ENCODE measurements at regions not wholly inside any gene's neighbourhood (a gene's known extent, or its start where the extent isn't known, plus 50 kb on each side); places are given as distances from the start of the nearest gene placed in this dataset.
"Not testable (repeated sequence)": the region's sequence is repeated elsewhere in the genome, so short reads cannot be mapped to it uniquely, and the experiment has no call there.

DNA sequence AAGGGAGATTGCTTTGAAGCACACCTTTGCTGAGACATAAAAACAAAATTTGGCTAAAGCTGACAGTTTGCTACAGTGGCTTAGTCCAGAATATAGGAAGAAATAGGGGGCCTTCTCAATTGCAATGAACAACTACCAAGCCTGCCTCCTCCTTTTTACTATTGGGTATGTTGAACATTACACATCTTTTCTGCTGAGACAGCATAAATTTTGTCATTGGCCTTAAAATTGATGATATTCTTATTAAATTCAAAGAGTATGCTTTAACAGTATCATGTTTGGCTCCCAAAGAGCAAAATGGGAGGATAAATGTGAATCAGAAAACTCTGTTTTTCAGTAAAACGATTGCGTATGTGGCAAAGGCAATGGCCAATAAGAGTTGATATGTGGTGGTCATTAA, 721.9 kb upstream of the IGFBP7 start:
- no peak for DNase-seq

DNA sequence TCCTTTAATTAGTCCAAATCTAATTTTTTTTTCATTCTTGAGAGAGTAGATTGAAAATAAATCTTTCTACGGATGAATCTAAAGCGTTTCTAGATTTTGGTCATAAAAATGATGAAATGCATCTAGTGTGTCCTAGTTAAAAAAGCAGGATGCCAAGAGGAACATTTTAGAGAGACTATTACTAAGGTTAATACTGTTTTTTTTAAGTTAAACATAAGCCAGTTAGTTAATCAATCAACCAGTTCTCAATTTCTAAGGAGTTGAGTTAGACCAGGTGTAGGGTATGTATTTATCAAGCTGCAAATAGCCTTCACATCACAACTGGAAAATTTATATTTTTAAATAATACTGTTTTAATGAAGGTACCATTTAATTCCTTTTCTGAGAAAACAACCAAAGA, 679.5 kb upstream of the IGFBP7 start:
- no peak for DNase-seq

DNA sequence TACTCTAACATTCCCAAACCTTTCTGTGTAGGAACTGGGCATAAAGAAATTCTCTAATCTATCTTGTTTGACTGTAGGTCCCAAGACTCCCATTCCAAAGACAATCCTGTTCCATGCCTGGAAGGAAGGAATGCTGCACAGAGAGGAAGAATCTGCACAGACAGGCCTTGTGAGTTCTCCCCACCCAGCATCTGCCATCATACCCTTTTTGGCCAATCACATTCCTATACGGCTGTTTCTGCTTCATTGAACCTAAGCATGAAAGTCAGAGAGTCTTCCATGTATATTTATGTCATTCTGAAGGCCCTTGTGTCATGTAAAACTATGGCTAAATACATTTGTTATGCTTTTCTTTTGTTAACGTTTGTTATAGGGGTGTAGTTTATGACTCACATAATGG, 667.7 kb upstream of the IGFBP7 start:
- DNase-seq, result no peak

DNA sequence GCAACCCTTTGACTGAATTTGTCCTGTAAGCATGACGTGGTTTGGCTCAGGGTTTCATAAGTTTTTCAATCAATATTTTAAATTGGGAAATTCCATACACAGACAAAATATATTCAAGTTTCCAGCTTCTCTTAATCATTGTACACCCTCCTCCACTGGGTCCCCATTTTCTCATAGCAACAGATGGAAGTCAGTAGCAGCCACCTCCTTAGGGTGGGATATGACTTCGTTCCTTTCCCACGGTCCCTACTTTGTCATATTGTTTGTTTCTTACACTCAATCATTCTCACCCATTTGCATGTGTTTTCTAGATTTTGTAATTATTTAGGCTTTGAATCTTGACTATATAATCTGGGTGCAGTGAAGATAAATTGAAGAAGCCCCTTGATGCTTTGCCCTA, 664.5 kb upstream of the IGFBP7 start:
- DNase-seq, result no peak

DNA sequence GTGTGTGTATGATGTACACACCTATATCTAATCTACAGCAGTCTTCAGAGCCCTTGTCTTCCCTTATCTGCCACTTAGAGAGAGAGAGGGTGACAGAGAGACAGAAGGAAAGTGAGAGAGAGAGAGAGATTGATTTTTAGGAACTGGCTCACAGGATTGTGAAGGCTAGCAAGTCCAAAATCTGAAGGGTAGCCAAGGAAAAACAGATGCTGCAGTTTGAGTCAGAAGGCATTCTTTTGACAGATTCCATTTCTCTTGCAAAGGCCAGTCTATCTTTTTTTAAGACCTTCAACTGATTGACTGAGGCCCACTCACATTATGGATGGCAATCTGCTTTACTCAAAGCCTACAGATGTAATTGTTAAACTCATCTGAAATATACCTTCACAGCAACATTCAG, 664.0 kb upstream of the IGFBP7 start:
- no peak for DNase-seq

DNA sequence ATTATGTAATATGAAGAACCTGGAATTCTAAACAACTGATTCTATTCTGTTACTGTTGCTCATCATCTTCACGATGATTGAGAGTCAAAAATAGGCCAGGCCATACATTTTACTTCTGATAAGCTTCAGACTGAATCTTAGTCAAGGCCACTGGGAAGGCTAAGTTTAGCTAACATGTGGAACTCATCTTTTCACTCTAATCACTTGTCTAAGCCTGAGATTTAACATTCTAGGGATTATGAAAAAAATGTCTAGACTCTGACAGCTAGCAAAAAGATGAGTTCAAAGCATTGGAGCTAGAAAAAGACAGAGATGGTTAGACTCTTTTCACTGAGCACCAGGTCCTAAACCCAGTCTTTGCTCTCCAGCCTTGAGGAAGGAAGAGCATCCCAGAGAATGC, 656.2 kb upstream of the IGFBP7 start:
- DNase-seq, result no peak

DNA sequence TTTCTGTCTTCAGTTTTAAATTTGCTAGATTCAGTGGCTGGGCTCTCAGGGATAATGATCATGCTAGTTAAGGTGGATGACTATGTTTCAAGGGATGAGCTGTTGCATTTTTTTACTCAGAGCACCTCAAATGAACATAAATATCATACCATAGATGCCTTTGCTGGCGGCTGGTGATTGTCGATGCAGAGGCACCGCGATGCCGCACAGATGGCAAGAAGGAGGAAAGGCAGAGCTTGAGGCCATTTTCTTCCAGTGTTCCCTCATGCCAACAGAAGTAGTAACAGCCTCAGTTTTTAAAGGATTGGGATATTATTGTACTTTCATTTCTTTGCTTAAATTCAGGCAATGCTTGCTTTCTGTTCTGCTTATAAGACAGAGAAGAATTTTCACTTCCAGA, 654.7 kb upstream of the IGFBP7 start:
- no peak for DNase-seq

DNA sequence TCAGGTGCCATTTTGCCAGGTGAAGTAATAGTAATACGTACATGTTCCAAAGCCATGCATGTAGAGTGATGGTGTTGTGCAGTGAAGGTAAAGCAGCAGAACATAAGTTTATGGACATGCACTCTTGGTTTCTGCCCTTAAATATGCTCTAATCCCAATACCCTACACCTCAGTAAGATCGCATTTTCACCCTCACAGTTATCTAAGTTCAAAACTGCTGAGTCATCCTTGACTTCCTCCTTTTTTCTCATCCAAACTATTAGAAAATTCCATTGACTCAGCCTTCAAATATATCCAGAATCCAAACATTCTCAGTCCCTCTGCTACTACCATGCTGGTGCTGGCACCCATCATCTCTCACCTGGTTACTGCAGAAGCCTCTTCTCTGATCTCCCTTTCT, 652.9 kb upstream of the IGFBP7 start:
- DNase-seq, result no peak

DNA sequence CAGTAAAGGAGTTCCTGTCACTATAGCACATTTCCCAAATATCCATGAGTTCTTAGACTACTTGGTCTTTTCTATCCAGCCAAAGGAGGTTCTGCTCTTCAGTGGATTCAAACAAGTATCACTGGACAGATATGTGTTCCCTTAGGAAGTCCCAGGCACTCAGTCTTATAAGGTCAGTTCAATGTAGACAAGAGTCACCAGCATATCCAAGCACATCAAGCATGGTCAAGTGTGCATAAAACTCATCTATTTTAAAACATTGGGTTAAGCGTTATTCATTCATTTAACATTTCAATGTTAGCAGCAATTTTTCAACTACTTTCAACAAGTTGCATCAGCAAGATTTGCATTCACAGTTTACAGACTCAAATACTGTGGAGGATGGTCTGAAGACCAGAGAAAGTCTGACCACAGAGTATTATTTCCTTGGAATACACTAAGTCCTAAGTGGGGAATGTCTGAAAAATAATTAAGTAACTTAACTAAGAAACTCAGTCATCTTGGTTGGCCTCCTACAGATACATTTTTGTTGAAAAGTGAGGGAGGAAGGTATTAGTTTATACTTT, 630.5 kb upstream of the IGFBP7 start:
- no peak for DNase-seq

DNA sequence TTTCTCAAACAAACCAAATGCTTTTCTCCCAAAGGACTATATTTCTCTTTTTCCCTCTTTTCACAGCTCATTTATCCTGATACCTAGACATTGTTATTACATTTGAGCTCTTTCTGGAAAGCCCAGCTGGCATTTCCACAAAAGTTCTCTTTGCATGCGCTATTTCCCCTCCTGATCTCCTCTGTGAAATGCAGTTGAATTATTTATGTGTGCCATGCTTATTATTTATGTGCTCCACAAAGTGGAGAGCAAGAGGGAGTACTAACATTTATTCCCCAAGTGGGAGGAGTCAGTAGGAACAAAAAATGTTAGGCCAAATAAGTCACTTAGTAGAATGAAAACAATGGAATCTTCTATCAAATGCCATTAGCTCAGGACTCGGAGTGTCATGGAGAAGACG, 626.6 kb upstream of the IGFBP7 start:
- DNase-seq, result no peak

DNA sequence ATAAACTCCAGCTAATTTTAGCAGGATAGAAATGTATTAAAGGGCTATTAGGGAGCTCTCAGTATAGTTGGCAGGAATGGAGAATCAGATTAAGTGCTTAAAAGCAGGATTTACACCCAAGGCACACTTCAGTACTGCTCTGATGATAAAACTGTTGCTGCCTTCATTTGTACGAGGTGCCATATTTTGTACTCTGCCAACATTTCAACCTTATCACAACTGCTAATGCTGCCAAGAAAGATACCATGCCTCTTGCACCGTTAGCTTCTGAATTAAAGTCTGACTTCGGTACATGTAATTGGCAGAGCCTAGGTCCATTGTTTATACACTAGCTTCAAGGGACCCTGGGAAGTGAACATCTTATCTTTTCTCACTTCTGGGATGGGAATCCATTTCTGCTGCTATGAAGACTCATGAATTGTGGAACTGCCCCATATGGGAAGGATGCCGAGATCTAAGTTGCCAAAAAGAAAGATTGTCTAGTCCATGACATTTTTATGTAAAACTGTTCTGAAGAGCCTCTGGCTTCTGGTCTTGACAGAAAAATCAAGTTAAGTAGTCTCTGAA, 624.0 kb upstream of the IGFBP7 start:
- DNase-seq, result no peak

DNA sequence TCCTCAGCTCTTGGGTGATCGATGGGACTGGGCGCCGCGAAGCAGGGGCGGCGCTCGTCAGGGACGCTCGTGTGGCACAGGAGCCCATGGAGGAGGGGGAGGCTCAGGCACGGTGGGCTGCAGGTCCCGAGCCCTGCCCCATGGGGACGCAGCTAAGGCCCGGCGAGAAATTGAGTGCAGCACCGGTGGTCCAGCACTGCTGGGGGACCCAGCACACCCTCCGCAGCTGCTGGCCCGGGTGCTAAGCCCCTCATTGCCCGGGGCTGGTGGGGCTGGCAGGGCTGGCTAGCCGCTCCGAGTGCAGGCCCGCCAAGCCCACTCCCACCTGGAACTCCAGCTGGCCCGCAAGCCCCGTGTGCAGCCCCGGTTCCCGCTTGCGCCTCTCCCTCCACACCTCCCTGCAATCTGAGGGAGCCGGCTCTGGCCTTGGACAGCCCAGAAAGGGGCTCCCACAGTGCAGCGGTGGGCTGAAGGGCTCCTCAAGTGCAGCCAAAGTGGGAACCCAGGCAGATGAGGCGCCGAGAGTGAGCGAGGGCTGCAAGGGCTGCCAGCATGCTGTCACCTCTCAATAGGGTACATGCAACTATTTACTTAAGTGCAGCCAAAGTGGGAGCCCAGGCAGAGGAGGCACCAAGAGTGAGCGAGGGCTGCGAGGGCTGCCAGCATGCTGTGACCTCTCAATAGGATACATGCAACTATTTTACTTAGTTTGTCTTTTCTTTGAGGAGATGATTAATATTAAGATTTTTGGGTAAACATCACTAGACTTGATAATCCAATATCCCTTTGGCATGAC, 619.8 kb upstream of the IGFBP7 start:
- DNase-seq, result not testable (repeated sequence)

DNA sequence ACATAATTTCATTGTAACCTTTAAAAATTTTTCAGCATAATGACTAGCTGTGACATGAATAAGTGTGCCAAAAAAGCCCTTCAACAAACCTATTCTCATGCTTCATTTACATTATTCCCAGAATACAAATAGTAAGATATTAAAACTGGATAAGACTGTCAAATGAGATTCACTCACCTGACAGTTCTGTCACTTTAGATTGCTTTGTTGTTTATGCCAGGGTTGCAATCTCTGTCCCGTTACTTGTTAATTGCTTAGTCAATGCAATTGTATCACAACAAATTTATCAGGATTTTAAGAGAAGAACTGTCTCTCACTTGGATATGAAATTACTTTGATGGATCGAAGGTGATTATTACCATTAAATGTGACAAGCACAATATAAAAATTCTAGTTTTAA, 616.0 kb upstream of the IGFBP7 start:
- no peak for DNase-seq

DNA sequence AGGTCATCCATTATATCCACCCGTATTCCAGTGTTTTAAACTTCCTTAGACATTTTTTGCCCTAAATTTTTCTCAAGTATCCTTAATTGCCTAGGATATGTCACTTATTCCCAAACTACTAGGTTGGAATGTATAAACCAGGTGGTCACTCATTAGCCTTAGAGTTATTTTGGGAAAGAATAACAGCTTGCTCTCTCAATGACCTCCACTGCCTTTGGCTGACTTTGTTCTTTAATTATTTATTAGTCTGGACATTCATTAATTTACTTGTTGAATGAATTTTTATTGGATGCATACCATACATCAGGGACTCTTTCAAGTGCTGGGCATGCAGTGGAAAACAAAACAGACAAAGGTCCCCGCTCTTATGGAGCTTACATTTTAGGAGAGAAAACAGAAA, 609.3 kb upstream of the IGFBP7 start:
- DNase-seq, result no peak

DNA sequence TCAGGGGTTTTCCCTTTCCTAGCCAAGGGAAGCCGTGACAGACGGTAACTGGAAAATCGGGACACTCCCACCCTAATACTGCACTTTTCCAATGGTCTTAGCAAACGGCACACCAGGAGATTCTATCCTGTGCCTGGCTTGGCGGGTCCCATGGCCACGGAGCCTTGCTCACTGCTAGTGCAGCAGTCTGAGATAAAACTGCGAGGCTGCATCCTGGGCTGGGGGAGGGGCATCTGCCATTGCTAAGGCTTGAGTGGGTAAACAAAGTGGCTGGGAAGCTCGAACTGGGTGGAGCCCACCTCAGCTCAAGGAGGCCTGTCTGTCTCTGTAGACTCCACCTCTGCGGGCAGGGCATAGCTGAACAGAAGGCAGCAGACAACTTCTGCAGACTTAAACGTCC, 604.1 kb upstream of the IGFBP7 start:
- not testable (repeated sequence) for DNase-seq

DNA sequence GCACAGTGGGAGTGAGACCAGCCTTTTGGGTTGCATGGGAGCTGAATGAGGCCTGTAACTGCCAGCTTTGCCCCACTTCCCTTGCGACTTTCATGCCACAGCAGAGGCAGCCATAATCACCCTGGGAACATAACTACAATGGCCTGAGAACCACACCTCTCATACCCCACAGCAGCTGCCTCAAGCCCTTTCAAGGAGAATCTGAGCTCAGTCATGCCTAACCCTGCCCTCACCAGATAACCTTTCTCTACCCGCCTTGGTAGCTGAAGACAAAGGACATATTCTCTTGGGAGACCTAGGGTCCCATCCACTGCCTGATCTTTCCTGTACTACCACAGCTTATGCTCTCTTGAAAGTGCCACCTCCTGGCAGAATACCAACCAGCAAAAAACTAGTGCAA, 599.9 kb upstream of the IGFBP7 start:
- no peak for DNase-seq

DNA sequence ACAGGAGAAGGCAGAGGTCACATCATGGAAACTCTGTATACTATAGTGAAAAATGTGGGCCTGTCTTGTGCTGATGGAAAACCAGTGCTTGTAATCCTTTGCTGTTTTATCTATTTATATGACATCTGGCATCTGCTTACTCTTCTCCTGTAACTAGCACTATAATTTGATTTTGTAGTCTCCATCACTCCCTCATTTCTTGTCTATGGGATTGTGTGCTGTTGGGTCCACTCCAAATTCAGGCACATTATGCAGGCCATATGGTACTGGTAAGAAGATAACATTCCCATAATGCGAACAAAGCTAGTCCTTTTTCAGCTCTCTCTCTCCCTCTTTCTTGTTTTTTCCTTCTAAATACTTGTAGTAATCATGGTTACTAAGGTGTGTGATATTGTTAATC, 581.2 kb upstream of the IGFBP7 start:
- DNase-seq, result no peak

DNA sequence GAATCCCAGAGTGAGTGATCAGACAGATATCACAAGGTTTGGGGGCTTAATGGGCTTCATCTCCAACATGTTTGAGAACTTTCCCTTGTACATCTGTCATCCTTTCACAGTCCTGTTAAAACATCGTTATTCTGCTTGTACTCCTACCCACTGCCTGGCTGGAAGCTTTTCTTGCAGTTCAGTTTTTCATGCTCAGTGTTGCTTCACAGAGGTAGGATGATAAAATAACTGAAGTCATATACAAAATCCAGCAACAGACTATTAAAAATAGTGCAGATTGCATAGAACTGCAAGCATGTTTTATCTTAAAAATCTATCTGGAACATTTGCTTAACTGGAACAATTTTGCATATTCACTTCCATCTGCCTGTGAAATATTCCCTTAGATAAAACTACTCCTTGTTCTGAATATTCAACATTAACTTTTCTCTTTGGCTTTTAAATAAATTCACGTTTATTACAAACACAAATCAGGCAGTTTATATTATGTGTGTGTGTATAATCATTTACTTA, 579.6 kb upstream of the IGFBP7 start:
- DNase-seq, result no peak

DNA sequence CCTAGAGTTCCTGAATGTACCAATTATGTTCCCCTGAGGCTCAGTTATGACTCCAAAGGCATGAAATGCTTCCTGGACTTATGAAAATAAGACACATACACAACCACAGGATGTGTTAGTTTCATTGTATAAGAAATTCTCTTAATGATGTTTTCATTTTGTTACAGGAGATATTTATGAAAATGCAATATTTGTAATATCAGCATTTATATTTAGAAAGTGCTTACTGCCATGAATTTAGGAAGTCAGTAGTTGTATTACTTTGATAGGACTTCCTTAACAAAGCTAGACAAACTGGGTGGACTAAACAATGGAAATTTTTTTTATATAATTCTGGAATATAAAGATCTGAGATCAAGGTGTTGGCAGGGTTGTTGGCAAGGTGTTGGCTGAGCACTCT, 572.1 kb upstream of the IGFBP7 start:
- DNase-seq, result no peak

DNA sequence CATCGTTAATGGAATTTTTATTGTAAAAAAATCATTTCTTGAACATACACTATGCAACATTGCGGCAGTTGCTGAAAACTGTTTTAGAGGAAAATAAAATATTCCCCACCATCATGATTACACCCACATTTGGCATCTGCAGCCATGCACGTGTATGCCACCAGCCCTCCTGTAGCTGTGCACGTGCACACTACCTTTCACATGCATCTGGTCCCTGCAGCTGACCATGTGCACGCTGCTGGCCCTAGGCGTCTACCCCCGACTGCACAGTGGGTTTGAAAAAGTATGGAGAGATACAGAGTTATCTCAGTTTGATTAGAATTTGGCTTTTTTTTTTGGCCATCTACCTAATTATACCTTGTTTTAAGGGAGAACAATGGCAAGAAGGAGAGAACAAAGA, 569.8 kb upstream of the IGFBP7 start:
- no peak for DNase-seq

DNA sequence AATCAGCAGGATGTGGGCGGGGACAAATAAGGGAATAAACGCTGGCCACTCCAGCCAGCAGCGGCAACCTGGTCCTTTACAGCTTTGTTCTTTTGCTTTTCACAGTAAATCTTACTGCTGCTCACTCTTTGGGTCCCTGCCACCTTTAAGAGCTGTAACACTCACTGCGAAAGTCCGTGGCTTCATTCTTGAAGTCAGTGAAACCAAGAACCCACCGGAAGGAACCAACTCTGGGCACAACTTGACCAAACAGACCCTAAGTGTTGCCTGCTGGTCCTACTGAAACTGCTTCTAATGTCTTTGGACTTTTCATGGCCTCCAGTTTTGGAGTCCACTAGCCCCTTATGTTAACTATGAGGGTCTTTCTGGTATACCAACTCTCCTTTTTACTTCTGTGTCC, 566.2 kb upstream of the IGFBP7 start:
- DNase-seq, result no peak

DNA sequence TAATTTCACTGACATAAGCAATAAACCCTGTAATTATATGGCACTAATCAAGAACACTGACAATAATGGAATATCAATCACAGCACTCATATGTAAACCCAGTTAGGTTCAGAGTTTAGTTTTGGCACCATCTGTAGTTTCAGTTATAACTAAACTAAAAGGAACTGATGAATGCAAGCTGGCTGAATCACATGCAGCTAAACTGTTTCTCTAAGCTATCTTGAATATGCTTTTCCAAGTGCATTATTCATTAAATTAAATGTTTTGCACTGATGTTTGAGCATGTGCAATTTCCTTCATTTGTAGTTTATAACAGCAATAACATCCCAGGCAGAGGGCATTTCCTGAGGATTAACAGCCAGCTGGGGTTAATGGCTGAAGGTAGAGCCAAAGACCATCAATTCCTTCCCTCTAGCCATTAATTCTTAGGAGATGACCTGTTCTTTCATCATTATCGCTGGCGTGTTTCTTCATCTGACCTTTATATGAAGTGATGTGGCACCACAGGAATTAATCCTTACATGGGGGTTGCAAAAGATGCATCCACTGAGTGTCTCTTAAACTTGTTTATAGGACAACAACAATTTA, 562.8 kb upstream of the IGFBP7 start:
- DNase-seq, result no peak

DNA sequence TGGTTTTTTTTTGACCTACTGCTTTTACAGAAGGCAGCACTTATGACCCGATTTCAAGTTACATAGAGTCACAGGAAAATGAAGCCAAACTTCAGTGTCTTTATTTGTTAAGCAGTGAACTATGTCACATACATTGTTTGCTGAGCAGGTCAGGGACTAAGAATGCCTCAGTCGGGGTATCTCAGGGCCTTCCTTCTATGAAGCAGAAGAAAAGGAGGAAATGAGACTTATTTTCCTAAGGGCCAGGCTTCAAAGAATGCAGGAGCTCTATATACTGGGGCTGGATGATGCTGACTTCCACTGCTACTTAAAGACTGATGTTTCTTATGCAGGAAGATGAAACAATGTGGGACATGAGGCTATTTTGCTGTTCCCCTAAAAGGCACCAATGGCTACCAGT, 558.4 kb upstream of the IGFBP7 start:
- no peak for DNase-seq

DNA sequence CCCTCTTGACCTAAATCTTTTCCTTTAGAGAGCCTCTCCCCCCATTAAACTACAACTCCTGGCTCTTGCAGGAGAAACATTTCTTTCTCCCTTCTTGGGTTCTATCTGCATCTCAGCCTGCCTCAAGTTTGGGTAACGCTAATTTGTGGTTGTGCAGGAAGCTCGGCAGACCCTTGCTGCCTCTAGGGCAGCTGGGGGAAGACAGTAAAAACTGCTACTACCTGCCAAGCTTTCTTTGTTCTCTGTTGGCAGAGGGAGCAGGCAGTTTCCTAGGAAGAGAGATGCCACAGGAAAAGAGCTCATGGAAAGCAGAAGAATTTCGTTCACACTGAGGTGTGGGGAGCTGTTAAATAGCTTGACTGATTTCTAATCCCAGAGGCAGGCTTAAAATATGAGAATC, 555.6 kb upstream of the IGFBP7 start:
- DNase-seq, result no peak

Measured in right forelimb (tissue), 1 donor.